ENCODE measurements at regions not wholly inside any gene's neighbourhood (a gene's known extent, or its start where the extent isn't known, plus 50 kb on each side); places are given as distances from the start of the nearest gene placed in this dataset.

DNA sequence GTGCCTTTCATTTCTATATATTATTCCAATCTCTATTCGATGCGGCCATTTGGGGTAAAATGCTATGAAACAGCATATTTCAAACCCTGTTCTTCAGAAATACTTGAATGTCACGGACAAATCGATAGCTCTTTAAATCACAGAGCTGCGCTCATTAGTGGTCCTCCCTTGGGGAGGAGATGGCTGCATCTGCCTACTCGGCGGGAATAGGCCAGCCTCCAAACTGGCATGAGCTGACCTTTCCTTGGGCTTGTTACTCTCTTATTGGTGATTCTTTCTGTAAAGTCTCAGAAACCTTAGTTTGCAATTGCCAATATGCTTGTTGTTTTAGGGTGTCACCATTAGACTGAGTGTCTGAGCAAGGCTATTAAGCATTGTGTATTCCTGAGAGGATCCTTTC is 120.9 kb downstream of the BDH1 start:
- TF ChIP-seq, protein P1, sequence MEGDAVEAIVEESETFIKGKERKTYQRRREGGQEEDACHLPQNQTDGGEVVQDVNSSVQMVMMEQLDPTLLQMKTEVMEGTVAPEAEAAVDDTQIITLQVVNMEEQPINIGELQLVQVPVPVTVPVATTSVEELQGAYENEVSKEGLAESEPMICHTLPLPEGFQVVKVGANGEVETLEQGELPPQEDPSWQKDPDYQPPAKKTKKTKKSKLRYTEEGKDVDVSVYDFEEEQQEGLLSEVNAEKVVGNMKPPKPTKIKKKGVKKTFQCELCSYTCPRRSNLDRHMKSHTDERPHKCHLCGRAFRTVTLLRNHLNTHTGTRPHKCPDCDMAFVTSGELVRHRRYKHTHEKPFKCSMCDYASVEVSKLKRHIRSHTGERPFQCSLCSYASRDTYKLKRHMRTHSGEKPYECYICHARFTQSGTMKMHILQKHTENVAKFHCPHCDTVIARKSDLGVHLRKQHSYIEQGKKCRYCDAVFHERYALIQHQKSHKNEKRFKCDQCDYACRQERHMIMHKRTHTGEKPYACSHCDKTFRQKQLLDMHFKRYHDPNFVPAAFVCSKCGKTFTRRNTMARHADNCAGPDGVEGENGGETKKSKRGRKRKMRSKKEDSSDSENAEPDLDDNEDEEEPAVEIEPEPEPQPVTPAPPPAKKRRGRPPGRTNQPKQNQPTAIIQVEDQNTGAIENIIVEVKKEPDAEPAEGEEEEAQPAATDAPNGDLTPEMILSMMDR (conservative IDR thresholded peaks at IDR 0.05; ENCODE audit: low read length) = no peak
- TF ChIP-seq EZH2phosphoT487 (IDR thresholded peaks at IDR 0.05; ENCODE audit: borderline replicate concordance, low read depth, low read length) = no peak
